NT2/D1 (cell line): ENCODE measurements at regions not wholly inside any gene's neighbourhood (a gene's known extent, or its start where the extent isn't known, plus 50 kb on each side); places are given as distances from the start of the nearest gene placed in this dataset.

Experiments used
- SUZ12 ChIP-seq: IDR thresholded peaks from 2 replicates; pipeline ENCODE4 v1.6.1; 2011; ENCODE audit not compliant: insufficient read length, insufficient read depth; ENCODE audit errors: extremely low read depth
- YY1 ChIP-seq: IDR thresholded peaks from 2 replicates; pipeline ENCODE4 v1.6.1; 2011; ENCODE audit not compliant: insufficient read length, insufficient read depth
- ZNF274 ChIP-seq: IDR thresholded peaks from 2 replicates; pipeline ENCODE4 v1.6.1; 2011; ENCODE audit warnings: mild to moderate bottlenecking, low read depth, low read length

DNA sequence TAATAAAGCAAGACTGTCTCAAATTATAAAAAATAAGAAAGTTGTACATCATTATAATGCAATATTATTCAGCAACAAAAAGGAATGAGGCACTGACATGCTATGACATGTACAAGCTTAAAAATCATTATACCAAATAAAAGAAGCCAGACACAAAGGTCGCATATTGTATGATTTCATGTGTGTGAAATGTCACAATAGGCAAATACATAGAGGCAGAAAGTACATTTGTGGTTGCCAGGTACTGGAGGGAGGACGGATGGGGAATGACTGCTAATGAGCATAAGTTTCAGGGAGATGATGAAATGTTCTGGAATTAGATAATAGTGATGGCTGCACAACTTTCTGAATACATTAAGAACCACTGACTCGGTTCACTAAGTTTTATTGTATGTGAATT is 73.6 kb upstream of the NBPF3 start:
- TF ChIP-seq YY1 (no peak), ZNF274 (no peak), SUZ12 (no peak)
